C4-2B (cell line): ENCODE measurements at regions not wholly inside any gene's neighbourhood (a gene's known extent, or its start where the extent isn't known, plus 50 kb on each side); places are given as distances from the start of the nearest gene placed in this dataset.

Experiments used
- CTCF ChIP-seq: fragments of 450-650 bp; conservative IDR thresholded peaks from 2 replicates; pipeline ENCODE4 v1.5.1; 2017; ENCODE audit warnings: mild to moderate bottlenecking
- ZFX ChIP-seq: fragments of 450-650 bp; IDR thresholded peaks from 2 replicates; pipeline ENCODE4 v1.6.1; 2017

DNA sequence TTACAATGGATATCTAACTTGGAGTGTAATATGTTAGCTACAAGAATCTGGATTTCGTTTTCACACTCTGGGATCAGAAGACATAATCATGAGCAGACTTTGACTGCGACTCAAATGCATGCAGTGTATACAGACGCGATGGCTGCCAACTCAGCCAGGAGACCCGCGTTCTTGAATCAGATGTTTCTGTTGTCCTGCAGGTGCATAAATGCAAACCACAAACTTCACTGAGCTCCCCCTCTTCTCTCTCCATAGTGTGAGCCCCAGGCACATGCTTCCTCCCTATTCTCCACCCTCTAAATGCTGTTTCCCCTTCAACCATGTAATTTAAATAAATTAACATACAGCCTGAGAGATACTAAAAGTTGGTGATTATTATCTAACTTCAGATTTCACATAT, 347.9 kb downstream of the DCHS2 start:
- no peak for TF ChIP-seq CTCF
- TF ChIP-seq ZFX, result no peak
